PC-3 (cell line): ENCODE measurements at regions not wholly inside any gene's neighbourhood (a gene's known extent, or its start where the extent isn't known, plus 50 kb on each side); places are given as distances from the start of the nearest gene placed in this dataset.

ENCODE experiments used
- ATAC-seq: fragments of 200-7000 bp; cut with Tn5 transposase; 2 replicates; pipeline ENCODE4 v1.9.1; 2020; ENCODE audit warnings: mild to moderate bottlenecking, moderate library complexity
- BruUV-seq: library from RNA; stranded (reverse); fragments of 400-500 nt; replicated peaks from 2 replicates; lab custom pipeline; 2021; lab: Mats Ljungman, UMichigan
- CTCF ChIA-PET: fragments of 300-600 bp; sonication (Branson Sonifier 250); formaldehyde crosslinking; loops from one replicate; lab custom pipeline; 2022; ENCODE audit warnings: antibody characterized with exemption; lab: Charles Lee
- POLR2A ChIA-PET: fragments of 300-600 bp; sonication (Branson Sonifier 250); formaldehyde crosslinking; loops from one replicate; lab custom pipeline; 2022; ENCODE audit warnings: antibody characterized with exemption; ENCODE audit not compliant: unreplicated experiment; lab: Charles Lee
- DNase-seq: peaks from one replicate; pipeline ENCODE4 v3.0.0-alpha.2; 2015
- H2AFZ ChIP-seq: fragments of 300-600 bp; sonication (generic); 2 replicates; pipeline ENCODE4 v1.6.0; 2016; ENCODE audit warnings: antibody characterized with exemption, low read length
- H3F3A ChIP-seq: fragments of 300-600 bp; sonication (generic); one replicate; pipeline ENCODE4 v1.6.0; 2017; ENCODE audit warnings: antibody characterized with exemption, low read length, control low read depth, mild to moderate bottlenecking; ENCODE audit not compliant: unreplicated experiment
- H3K27ac ChIP-seq: fragments of 300-600 bp; sonication (generic); 2 replicates; pipeline ENCODE4 v1.5.1; 2016; ENCODE audit warnings: mild to moderate bottlenecking, low read length
- H3K27me3 ChIP-seq: fragments of 300-600 bp; sonication (generic); 2 replicates; pipeline ENCODE4 v1.6.1; 2016; ENCODE audit warnings: low read length, mixed read lengths
- H3K36me3 ChIP-seq: fragments of 300-600 bp; sonication (generic); 2 replicates; pipeline ENCODE4 v1.6.1; 2016; ENCODE audit warnings: low read depth, mixed run types, low read length, mixed read lengths
- H3K4me1 ChIP-seq: fragments of 300-600 bp; sonication (generic); 2 replicates; pipeline ENCODE4 v1.5.1; 2016; ENCODE audit warnings: low read length; ENCODE audit not compliant: insufficient read depth
- H3K4me2 ChIP-seq: fragments of 300-600 bp; sonication (generic); 2 replicates; pipeline ENCODE4 v1.6.0; 2016; ENCODE audit warnings: low read length
- H3K4me3 ChIP-seq: fragments of 300-600 bp; sonication (generic); 2 replicates; pipeline ENCODE4 v1.5.1; 2016; ENCODE audit warnings: mild to moderate bottlenecking, low read length, mixed read lengths
- H3K79me2 ChIP-seq: fragments of 300-600 bp; sonication (generic); 2 replicates; pipeline ENCODE4 v1.6.1; 2017; ENCODE audit warnings: low read length, mixed read lengths
- H3K9ac ChIP-seq: fragments of 300-600 bp; sonication (generic); 2 replicates; pipeline ENCODE4 v1.6.0; 2016; ENCODE audit warnings: mild to moderate bottlenecking, low read length
- H3K9me2 ChIP-seq: fragments of 300-600 bp; sonication (generic); replicated peaks from 2 replicates; pipeline ENCODE4 v1.6.1; 2016; ENCODE audit warnings: mixed run types, low read length, mixed read lengths
- H3K9me3 ChIP-seq: fragments of 300-600 bp; sonication (generic); 2 replicates; pipeline ENCODE4 v1.6.1; 2016; ENCODE audit warnings: low read length, mixed read lengths
- H4K20me1 ChIP-seq: fragments of 300-600 bp; sonication (generic); 2 replicates; pipeline ENCODE4 v1.6.1; 2016; ENCODE audit warnings: low read length, mixed read lengths
- EZH2 ChIP-seq: fragments of 300-600 bp; sonication (generic); IDR thresholded peaks from one replicate; pipeline ENCODE4 v1.6.1; 2017; ENCODE audit warnings: antibody characterized with exemption, mild to moderate bottlenecking, low read length; ENCODE audit not compliant: unreplicated experiment
- EZH2phosphoT487 ChIP-seq: fragments of 300-600 bp; sonication (generic); IDR thresholded peaks from 2 replicates; pipeline ENCODE4 v1.6.1; 2018; ENCODE audit warnings: mild to moderate bottlenecking, antibody characterized with exemption, low read length, borderline replicate concordance
- intact Hi-C: fragments of 100-400 bp; cut with micrococcal nuclease; formaldehyde crosslinking; loops from 2 replicates; pipeline ENCODE4 v1.9.0; 2023
- TF ChIP-seq, protein P1 (sequence below): fragments of 300-600 bp; sonication (generic); conservative IDR thresholded peaks from 2 replicates; pipeline ENCODE4 v1.5.1; 2017; ENCODE audit warnings: antibody characterized with exemption, low read depth, mild to moderate bottlenecking, low read length

DNA sequence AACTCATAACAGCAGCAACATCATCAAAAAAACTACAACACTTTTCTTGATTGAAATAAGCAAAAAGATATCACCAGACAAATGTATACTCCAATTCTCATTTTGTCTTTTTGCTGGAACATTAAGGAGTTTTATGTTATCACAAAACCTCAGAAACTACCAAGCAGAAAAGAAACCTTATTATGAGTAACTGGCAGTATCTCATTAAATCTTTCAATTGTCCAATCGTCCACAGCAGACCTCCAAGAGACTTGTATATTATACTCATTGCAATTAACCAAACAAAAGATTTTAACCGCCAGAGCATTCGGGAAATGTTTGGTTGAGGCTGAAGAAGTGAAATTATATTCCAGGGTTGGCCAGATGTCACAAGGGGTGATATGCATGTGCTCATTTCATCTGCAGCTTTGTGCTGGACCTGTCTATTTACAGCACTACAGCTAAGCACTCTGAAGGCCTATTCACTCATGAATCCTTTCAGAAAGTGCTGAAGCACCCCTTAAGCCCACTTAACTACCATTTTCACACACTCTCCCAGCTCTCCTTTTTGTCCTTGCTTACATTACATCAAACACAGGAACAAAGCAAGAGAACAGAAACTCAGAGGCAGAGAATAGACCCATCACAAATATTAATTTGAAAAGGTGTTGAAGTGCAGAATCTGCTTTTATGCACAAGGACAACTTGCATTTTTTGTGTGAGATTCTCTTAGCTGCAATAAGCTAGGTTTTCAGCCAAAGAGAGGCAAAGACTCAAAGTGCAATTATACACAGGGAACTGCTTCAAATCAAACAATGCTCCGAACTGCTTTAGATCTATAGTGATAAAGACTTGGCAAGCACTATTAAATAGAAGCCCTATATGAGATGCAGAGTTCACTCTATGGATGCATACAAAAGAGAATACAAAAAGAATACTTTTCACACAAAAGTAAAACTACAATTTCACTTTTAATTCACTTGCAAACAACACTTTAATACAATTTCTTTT, 150.4 kb upstream of the POU5F2 start:
- Histone ChIP-seq H3K4me3 (no peak overlapping the region), H4K20me1 (no peaks in the 10 kb centered on the region), H3K36me3 (no peaks in the 10 kb centered on the region), H3K79me2 (no peaks in the 10 kb centered on the region), H3K4me2 (no peak overlapping the region), H3K9me2 (no peaks in the 10 kb centered on the region), H3K27me3 (no peaks in the 10 kb centered on the region), H3K27ac (no peak overlapping the region), H2AFZ (no peak overlapping the region), H3K9ac (no peak overlapping the region), H3K4me1 (no peaks in the 10 kb centered on the region), H3K9me3 (no peaks in the 10 kb centered on the region), H3F3A (no peaks in the 10 kb centered on the region)
- no peak for TF ChIP-seq EZH2phosphoT487
- no peak for DNase-seq
- no peak for ATAC-seq
- POLR2A ChIA-PET = no interaction called here
- BruUV-seq = no TSS peak
- CTCF ChIA-PET = no interaction called here
- intact Hi-C loops = no loop called here

DNA sequence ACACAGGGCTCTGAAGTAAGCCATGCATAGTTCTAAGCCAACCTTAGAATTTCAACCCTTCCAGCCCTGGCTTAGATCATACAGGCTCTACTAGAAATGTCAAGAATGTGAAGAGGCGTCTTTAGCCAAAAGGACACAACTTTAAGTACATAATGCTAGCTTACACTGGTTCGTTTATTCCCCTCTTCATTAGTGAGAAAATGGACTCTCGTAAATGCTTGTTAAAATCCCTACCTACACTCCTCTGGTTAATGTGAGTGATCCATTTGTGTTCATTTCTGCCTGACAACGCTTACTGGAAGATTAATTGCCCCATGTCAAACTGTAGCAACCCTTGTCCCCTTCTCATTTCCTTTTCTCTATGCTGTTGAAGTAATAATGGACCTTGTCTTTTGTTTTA, 149.3 kb upstream of the POU5F2 start:
- no peaks in the 10 kb centered on the region for H4K20me1 ChIP-seq
- H3K27me3 ChIP-seq = no peaks in the 10 kb centered on the region
- no peak overlapping the region for H2AFZ ChIP-seq
- no peak overlapping the region for H3K9ac ChIP-seq
- no peaks in the 10 kb centered on the region for H3K79me2 ChIP-seq
- CTCF ChIA-PET = no interaction called here
- BruUV-seq = no TSS peak
- intact Hi-C loops = no loop called here
- DNase-seq (no peak), ATAC-seq (no peak)
- H3K4me3 ChIP-seq = no peak overlapping the region
- no peaks in the 10 kb centered on the region for H3K36me3 ChIP-seq
- no peaks in the 10 kb centered on the region for H3F3A ChIP-seq
- no peak overlapping the region for H3K4me2 ChIP-seq
- H3K27ac ChIP-seq = no peak overlapping the region
- no peaks in the 10 kb centered on the region for H3K9me2 ChIP-seq
- H3K4me1 ChIP-seq = no peaks in the 10 kb centered on the region
- no peaks in the 10 kb centered on the region for H3K9me3 ChIP-seq
- TF ChIP-seq EZH2phosphoT487 = no peak
- no peak for TF ChIP-seq EZH2
- TF ChIP-seq, protein P1, sequence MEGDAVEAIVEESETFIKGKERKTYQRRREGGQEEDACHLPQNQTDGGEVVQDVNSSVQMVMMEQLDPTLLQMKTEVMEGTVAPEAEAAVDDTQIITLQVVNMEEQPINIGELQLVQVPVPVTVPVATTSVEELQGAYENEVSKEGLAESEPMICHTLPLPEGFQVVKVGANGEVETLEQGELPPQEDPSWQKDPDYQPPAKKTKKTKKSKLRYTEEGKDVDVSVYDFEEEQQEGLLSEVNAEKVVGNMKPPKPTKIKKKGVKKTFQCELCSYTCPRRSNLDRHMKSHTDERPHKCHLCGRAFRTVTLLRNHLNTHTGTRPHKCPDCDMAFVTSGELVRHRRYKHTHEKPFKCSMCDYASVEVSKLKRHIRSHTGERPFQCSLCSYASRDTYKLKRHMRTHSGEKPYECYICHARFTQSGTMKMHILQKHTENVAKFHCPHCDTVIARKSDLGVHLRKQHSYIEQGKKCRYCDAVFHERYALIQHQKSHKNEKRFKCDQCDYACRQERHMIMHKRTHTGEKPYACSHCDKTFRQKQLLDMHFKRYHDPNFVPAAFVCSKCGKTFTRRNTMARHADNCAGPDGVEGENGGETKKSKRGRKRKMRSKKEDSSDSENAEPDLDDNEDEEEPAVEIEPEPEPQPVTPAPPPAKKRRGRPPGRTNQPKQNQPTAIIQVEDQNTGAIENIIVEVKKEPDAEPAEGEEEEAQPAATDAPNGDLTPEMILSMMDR = no peak
- POLR2A ChIA-PET = no interaction called here

DNA sequence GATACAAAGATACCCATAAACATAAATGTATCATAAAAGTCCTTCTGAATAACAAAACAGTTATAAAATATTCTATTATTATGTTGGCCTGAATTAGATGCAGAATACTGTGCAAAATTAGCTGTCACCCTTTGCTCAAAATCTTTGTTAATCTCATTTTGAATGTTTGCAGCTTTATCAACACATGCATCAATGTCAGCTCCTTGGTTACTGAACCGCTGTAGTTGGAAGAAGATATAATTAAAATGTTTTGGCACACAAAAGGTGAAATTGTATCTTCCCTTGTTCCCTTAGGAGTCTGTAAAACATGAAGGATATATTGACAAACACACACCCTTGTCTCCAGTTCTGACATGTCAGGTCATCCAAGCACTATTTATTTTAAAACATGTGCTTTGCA, 146.3 kb upstream of the POU5F2 start:
- Histone ChIP-seq H3K27ac (no peak overlapping the region), H3K79me2 (no peaks in the 10 kb centered on the region), H3K9ac (no peak overlapping the region), H3K9me3 (no peaks in the 10 kb centered on the region), H3K27me3 (no peaks in the 10 kb centered on the region), H3K4me3 (no peak overlapping the region), H3K4me1 (peaks cover 19% of the 10 kb centered on the region), H2AFZ (no peak overlapping the region), H3K9me2 (no peaks in the 10 kb centered on the region), H3F3A (no peaks in the 10 kb centered on the region), H3K36me3 (no peaks in the 10 kb centered on the region), H4K20me1 (no peaks in the 10 kb centered on the region), H3K4me2 (no peak overlapping the region)
- no peak for DNase-seq
- CTCF ChIA-PET = no interaction called here
- ATAC-seq = no peak
- intact Hi-C loops = no loop called here
- BruUV-seq = no TSS peak
- TF ChIP-seq, protein P1 = no peak
- TF ChIP-seq EZH2phosphoT487 (no peak), EZH2 (no peak)
- POLR2A ChIA-PET = no interaction called here
